ENCODE measurements at regions not wholly inside any gene's neighbourhood (a gene's known extent, or its start where the extent isn't known, plus 50 kb on each side); places are given as distances from the start of the nearest gene placed in this dataset.
"Not testable (repeated sequence)": the region's sequence is repeated elsewhere in the genome, so short reads cannot be mapped to it uniquely, and the experiment has no call there.

DNA sequence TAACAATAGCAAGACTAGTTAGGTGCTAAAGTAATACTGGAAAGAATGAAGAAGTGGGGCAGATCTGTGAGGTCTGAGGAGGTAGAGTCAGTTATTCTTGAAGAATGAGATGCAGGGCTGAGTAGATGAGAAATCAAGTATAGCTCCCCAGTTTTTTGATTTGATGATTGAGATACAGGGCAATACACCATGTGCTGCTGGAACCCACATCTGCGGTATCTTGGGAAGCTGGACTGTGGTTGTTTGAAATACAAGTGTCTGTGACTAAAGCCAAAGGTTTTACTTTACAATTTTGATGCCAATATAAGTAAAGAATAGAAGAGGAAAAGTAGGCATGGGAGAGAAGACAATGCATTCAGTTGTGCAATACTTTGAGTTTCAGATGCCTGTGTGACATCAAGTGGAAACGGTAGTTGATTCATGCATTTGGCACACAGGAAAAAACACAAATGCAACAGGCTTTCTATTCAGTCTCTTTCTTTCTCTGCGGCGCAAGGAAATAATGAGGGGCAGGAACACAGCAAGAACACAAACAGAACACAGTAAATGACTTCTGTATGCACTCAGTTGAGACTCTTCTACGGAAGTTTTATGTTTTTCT, 190.2 kb upstream of the SLC38A2 start:
- peaks cover 14 to 15% of the 10 kb centered on the region in 2 donors for H3K4me1 ChIP-seq (ENCODE audit: control insufficient read depth in 1 of 2, insufficient read depth in 2 of 2, low read length in 2 of 2)
- H2AFZ ChIP-seq (ENCODE audit: insufficient read depth, low read depth, low read length, poor library complexity, severe bottlenecking): no peak overlapping the region
- no CpG with 5 or more reads among the region's 5 CpGs for WGBS (ENCODE audit: insufficient coverage)
- peak; percentile 50 to 85 (median 78) for DNase-seq
- TF ChIP-seq, protein P1, sequence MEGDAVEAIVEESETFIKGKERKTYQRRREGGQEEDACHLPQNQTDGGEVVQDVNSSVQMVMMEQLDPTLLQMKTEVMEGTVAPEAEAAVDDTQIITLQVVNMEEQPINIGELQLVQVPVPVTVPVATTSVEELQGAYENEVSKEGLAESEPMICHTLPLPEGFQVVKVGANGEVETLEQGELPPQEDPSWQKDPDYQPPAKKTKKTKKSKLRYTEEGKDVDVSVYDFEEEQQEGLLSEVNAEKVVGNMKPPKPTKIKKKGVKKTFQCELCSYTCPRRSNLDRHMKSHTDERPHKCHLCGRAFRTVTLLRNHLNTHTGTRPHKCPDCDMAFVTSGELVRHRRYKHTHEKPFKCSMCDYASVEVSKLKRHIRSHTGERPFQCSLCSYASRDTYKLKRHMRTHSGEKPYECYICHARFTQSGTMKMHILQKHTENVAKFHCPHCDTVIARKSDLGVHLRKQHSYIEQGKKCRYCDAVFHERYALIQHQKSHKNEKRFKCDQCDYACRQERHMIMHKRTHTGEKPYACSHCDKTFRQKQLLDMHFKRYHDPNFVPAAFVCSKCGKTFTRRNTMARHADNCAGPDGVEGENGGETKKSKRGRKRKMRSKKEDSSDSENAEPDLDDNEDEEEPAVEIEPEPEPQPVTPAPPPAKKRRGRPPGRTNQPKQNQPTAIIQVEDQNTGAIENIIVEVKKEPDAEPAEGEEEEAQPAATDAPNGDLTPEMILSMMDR (IDR thresholded peaks at IDR 0.05): no peak
- H3K36me3 ChIP-seq (replicated peaks in 1 of 2; ENCODE audit: control insufficient read depth in 1 of 2, insufficient read depth in 2 of 2, low read length in 2 of 2): no peaks in the 10 kb centered on the region
- intact Hi-C loops (cut with micrococcal nuclease): no loop called here
- H3K79me2 ChIP-seq (ENCODE audit: insufficient read depth, low read length): no peaks in the 10 kb centered on the region
- H3K9me3 ChIP-seq (replicated peaks in 1 of 2; ENCODE audit: control insufficient read depth in 1 of 2, insufficient read depth in 1 of 2, low read length in 2 of 2): peaks cover 0 to 7% of the 10 kb centered on the region in 2 donors
- peak overlapping the region in 1 of 3 experiments; percentile 49 for H3K4me3 ChIP-seq (replicated peaks in 1 of 3; ENCODE audit: low read depth in 2 of 3, low read length in 3 of 3)
- Mint-ChIP-seq H3K9me3 (peaks cover 10 to 21% (median 16%) of the 10 kb centered on the region in 7 donors), H3K27ac (peak overlapping the region; percentile 73 to 92 (median 88)), H3K4me3 (peak overlapping the region in 1 of 2 donors; percentile 75), H3K4me1 (peaks cover 18% of the 10 kb centered on the region), H3K36me3 (peaks cover 0 to 7% of the 10 kb centered on the region in 2 donors), H3K27me3 (ENCODE audit: low read depth in 3 of 3) (no peaks in the 10 kb centered on the region)
- no peaks in the 10 kb centered on the region for H3K27me3 ChIP-seq (ENCODE audit: control insufficient read depth in 2 of 2, insufficient read depth in 2 of 2, low read length in 2 of 2)
- H4K20me1 ChIP-seq (ENCODE audit: insufficient read depth, low read length): no peaks in the 10 kb centered on the region
- peak overlapping the region; percentile 52 for H3K4me2 ChIP-seq (replicated peaks; ENCODE audit: extremely low read depth, low read length, poor library complexity, severe bottlenecking)
- H3K27ac ChIP-seq (ENCODE audit: low read depth in 1 of 2, low read length in 2 of 2): peak overlapping the region in 1 of 2 donors; percentile 86
- no peak overlapping the region for H3K9ac ChIP-seq (ENCODE audit: insufficient read depth, low read length, poor library complexity, severe bottlenecking)

DNA sequence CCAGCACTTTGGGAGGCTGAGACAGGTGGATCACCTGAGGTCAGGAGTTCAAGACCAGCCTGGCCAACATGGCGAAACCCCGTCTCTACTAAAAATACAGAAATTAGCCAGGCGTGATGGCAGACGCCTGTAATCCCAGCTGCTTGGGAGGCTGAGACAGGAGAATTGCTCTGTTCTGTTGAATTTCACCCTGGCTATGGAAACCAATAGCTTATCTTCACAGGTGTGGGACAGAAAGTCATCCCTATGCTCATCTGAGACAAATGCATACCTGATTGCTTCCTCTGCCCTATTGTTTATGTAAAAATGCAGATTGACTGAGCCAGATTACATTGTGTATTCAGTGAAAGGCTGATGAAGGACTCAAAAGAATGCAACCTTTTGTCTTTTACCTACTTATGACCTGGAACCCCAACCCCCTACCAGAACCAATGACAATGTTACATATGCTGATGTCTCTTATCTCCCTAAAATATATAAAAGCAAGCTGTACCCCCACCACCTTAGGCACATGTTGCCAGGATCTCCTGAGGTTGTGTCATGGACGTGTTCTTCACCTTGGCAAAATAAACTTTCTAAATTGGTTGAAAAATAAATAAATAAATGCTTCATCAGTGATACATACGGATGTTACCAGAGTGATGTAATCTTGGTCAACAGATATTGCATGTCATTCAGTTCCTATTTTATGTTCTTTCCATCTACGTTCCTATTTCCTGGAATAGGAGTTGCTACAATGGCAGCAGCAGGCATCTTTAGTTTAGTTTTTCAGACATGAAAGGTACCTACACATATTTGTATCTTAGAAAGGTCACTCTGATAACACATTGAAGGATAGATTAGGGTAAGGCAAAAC, 189.4 kb upstream of the SLC38A2 start:
- H3K27me3 Mint-ChIP-seq (ENCODE audit: low read depth in 3 of 3); H3K36me3 Mint-ChIP-seq; H3K36me3 ChIP-seq (replicated peaks in 1 of 2; ENCODE audit: control insufficient read depth in 1 of 2, insufficient read depth in 2 of 2, low read length in 2 of 2); intact Hi-C loops (cut with micrococcal nuclease); H3K9ac ChIP-seq (ENCODE audit: insufficient read depth, low read length, poor library complexity, severe bottlenecking); H3K27me3 ChIP-seq (ENCODE audit: control insufficient read depth in 2 of 2, insufficient read depth in 2 of 2, low read length in 2 of 2); H3K9me3 ChIP-seq (replicated peaks in 1 of 2; ENCODE audit: control insufficient read depth in 1 of 2, insufficient read depth in 1 of 2, low read length in 2 of 2); H2AFZ ChIP-seq (ENCODE audit: insufficient read depth, low read depth, low read length, poor library complexity, severe bottlenecking); H4K20me1 ChIP-seq (ENCODE audit: insufficient read depth, low read length); H3K79me2 ChIP-seq (ENCODE audit: insufficient read depth, low read length): not testable (repeated sequence)
- peak; percentile 50 to 84 (median 74) for DNase-seq
- H3K4me3 ChIP-seq (replicated peaks in 1 of 3; ENCODE audit: low read depth in 2 of 3, low read length in 3 of 3): peak overlapping the region in 1 of 3 experiments; percentile 49
- peak overlapping the region in 1 of 2 donors; percentile 86 for H3K27ac ChIP-seq (ENCODE audit: low read depth in 1 of 2, low read length in 2 of 2)
- Mint-ChIP-seq H3K27ac (peak overlapping the region; percentile 73 to 92 (median 88)), H3K9me3 (peaks cover 8 to 15% (median 12%) of the 10 kb centered on the region in 7 donors), H3K4me1 (peaks cover 18% of the 10 kb centered on the region), H3K4me3 (peak overlapping the region in 1 of 2 donors; percentile 75)
- WGBS (ENCODE audit: insufficient coverage): no CpG with 5 or more reads among the region's 7 CpGs
- peaks cover 14 to 15% of the 10 kb centered on the region in 2 donors for H3K4me1 ChIP-seq (ENCODE audit: control insufficient read depth in 1 of 2, insufficient read depth in 2 of 2, low read length in 2 of 2)
- peak overlapping the region; percentile 52 for H3K4me2 ChIP-seq (replicated peaks; ENCODE audit: extremely low read depth, low read length, poor library complexity, severe bottlenecking)

Measured in CD14-positive monocyte (primary cell).